A549 (cell line): ENCODE measurements at regions not wholly inside any gene's neighbourhood (a gene's known extent, or its start where the extent isn't known, plus 50 kb on each side); places are given as distances from the start of the nearest gene placed in this dataset.

ENCODE experiments used
- EP300 ChIP-seq, 2 experiments: fragments of >200 bp; sonication (Bioruptor Twin); formaldehyde crosslinking; IDR thresholded peaks; 2 replicates in 1 of 2; 3 replicates in 1 of 2; pipeline ENCODE4 v1.6.1; 2016 to 2017
- RARB ChIP-seq: fragments of 250-450 bp; sonication (Bioruptor Pico); IDR thresholded peaks from 2 replicates; pipeline ENCODE4 v1.8.0; 2021; ENCODE audit warnings: mild to moderate bottlenecking, moderate library complexity
- RFX5 ChIP-seq: fragments of 450-650 bp; IDR thresholded peaks from 2 replicates; pipeline ENCODE4 v1.7.1; 2014; ENCODE audit warnings: antibody characterized with exemption, mild to moderate bottlenecking, moderate library complexity
- TF ChIP-seq, protein P1 (sequence below): fragments of >200 bp; sonication (Bioruptor Twin); formaldehyde crosslinking; IDR thresholded peaks from 3 replicates; pipeline ENCODE4 v1.5.1; 2016
- TF ChIP-seq, protein P2 (sequence below): IDR thresholded peaks from 2 replicates; pipeline ENCODE4 v1.6.1; 2012

- TF ChIP-seq EP300 (IDR thresholded peaks at IDR 0.05) (no peak), RARB (CRISPR knock-in tag) (no peak), RFX5 (no peak)
- TF ChIP-seq, protein P1, sequence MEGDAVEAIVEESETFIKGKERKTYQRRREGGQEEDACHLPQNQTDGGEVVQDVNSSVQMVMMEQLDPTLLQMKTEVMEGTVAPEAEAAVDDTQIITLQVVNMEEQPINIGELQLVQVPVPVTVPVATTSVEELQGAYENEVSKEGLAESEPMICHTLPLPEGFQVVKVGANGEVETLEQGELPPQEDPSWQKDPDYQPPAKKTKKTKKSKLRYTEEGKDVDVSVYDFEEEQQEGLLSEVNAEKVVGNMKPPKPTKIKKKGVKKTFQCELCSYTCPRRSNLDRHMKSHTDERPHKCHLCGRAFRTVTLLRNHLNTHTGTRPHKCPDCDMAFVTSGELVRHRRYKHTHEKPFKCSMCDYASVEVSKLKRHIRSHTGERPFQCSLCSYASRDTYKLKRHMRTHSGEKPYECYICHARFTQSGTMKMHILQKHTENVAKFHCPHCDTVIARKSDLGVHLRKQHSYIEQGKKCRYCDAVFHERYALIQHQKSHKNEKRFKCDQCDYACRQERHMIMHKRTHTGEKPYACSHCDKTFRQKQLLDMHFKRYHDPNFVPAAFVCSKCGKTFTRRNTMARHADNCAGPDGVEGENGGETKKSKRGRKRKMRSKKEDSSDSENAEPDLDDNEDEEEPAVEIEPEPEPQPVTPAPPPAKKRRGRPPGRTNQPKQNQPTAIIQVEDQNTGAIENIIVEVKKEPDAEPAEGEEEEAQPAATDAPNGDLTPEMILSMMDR: no peak
- TF ChIP-seq, protein P2, sequence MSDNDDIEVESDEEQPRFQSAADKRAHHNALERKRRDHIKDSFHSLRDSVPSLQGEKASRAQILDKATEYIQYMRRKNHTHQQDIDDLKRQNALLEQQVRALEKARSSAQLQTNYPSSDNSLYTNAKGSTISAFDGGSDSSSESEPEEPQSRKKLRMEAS: no peak
Measured at GRCh38 chr2:128724972-128725371, 406.3 kb upstream of the HS6ST1 start.
